ENCODE measurements at regions not wholly inside any gene's neighbourhood (a gene's known extent, or its start where the extent isn't known, plus 50 kb on each side); places are given as distances from the start of the nearest gene placed in this dataset.

- TF ChIP-seq CTCF (IDR thresholded peaks at IDR 0.05; ENCODE audit: poor library complexity) (no peak), EZH2 (IDR thresholded peaks at IDR 0.05; ENCODE audit: borderline replicate concordance) (no peak)
These were observed 211.8 kb upstream of the FOXK1 start for GRCh38 chr7:4470246-4470645.
